ENCODE measurements at regions not wholly inside any gene's neighbourhood (a gene's known extent, or its start where the extent isn't known, plus 50 kb on each side); places are given as distances from the start of the nearest gene placed in this dataset.

DNA sequence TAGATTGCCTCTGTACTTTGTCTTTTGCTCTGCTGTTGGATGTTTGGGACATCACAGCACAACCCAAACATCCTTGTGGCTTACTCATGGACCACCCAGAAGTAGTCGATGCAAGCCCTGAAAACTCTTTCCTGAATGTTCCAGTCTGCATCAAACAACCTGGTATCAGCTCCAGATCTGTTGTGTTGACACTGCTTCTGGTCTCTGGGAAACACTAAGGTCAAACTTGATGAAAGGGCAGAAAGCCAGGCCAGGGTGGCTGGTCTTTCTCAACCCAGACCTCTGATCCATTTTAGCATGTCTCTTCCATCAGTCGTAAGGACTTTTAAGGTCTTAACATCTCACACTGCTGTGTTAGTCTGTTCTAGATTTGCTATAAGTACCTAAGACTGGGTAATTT lies 265.7 kb downstream of the ZNF536 start:
- Mint-ChIP-seq H3K4me3 (no peak overlapping the region), H3K9me3 (peaks cover 30% of the 10 kb centered on the region), H3K27me3 (ENCODE audit: low read depth) (no peaks in the 10 kb centered on the region; the same call in 1 of the 2 replicates), H3K36me3 (peaks cover 10% of the 10 kb centered on the region), H3K4me1 (0 out of 2 replicates have a peak, but pooled peaks cover 4% of the 10 kb centered on the region), H3K27ac (no peak overlapping the region)
- TF ChIP-seq, protein P1, sequence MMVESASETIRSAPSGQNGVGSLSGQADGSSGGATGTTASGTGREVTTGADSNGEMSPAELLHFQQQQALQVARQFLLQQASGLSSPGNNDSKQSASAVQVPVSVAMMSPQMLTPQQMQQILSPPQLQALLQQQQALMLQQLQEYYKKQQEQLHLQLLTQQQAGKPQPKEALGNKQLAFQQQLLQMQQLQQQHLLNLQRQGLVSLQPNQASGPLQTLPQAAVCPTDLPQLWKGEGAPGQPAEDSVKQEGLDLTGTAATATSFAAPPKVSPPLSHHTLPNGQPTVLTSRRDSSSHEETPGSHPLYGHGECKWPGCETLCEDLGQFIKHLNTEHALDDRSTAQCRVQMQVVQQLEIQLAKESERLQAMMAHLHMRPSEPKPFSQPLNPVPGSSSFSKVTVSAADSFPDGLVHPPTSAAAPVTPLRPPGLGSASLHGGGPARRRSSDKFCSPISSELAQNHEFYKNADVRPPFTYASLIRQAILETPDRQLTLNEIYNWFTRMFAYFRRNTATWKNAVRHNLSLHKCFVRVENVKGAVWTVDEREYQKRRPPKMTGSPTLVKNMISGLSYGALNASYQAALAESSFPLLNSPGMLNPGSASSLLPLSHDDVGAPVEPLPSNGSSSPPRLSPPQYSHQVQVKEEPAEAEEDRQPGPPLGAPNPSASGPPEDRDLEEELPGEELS (CRISPR knock-in tag; IDR thresholded peaks at IDR 0.05): no peak
- TF ChIP-seq ZNF416 (CRISPR knock-in tag; IDR thresholded peaks at IDR 0.05) (no peak), GABPB1 (CRISPR knock-in tag; IDR thresholded peaks at IDR 0.05) (no peak)
- CTCF ChIA-PET: no interaction called here
- POLR2A ChIA-PET: no interaction called here
- DNase-seq (ENCODE audit: low spot score): no peak
- no peak for ATAC-seq

DNA sequence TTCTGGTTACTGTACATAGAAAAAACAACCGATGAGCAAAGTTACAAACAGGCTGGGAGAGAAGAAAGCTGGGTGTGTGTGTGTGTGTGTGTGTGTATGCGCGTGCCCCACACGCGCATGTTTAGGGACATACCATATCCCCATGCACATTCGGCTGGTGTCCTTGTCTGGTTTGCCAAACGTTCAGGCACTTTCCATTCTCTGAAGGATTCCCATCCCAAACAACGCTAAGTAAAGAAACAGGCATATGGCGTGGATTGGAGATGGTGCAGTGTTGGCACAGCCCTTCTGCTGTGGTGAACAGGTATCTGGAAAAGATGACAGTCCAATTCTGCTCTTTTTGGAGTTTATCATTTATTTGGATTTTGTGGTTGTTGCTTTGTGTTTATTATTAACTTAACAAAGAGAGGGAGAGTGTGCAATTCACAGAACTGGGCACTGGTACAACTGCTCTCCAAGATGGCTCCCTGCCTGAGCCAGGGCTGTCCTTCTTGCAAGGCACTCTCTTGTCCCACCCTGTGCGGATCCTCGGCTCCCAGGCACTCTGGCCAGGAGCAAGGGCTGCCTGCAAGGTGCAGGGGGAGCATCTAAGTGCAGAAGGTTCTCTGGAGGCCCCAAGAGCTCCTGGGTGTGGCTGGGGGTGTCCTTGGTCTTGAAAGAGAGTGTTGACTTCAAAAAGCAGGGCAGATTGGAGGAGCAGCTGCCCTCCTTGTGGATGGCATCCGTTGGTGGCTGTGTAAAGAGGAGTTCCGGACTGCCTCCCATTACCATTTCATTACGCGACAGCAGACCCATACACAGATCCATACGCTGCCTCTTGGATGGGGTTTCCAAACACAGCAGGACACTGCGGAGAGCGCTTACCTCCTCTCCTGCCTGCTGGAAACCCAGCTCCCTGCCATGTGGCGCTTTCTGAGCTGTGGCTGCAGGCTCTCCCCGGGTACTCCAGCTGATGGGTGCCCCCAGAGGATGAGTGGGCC lies 263.1 kb downstream of the ZNF536 start:
- Mint-ChIP-seq H3K4me3 (no peak overlapping the region), H3K27ac (no peak overlapping the region), H3K4me1 (peaks cover 6% of the 10 kb centered on the region), H3K27me3 (ENCODE audit: low read depth) (no peaks in the 10 kb centered on the region), H3K36me3 (peaks cover 10% of the 10 kb centered on the region), H3K9me3 (peaks cover 25% of the 10 kb centered on the region)
- TF ChIP-seq ZNF416 (CRISPR knock-in tag; IDR thresholded peaks at IDR 0.05) (no peak), JUN (CRISPR knock-in tag; IDR thresholded peaks at IDR 0.05) (no peak), ZNF232 (CRISPR knock-in tag; IDR thresholded peaks at IDR 0.05) (no peak), PRRX2 (CRISPR knock-in tag; IDR thresholded peaks at IDR 0.05) (no peak), RORB (CRISPR knock-in tag; IDR thresholded peaks at IDR 0.05) (no peak)
- TF ChIP-seq, protein P2, sequence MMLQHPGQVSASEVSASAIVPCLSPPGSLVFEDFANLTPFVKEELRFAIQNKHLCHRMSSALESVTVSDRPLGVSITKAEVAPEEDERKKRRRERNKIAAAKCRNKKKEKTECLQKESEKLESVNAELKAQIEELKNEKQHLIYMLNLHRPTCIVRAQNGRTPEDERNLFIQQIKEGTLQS (CRISPR knock-in tag; conservative IDR thresholded peaks at IDR 0.05): no peak
- ChIA-PET CTCF (no interaction called here), POLR2A (interaction anchor here (0.5 kb wide), 1 partner anchor 150 kb away, joined by 3 read pairs; no protein-coding TSS in a partner anchor)
- no peak for ATAC-seq
- no peak for DNase-seq (ENCODE audit: low spot score)

DNA sequence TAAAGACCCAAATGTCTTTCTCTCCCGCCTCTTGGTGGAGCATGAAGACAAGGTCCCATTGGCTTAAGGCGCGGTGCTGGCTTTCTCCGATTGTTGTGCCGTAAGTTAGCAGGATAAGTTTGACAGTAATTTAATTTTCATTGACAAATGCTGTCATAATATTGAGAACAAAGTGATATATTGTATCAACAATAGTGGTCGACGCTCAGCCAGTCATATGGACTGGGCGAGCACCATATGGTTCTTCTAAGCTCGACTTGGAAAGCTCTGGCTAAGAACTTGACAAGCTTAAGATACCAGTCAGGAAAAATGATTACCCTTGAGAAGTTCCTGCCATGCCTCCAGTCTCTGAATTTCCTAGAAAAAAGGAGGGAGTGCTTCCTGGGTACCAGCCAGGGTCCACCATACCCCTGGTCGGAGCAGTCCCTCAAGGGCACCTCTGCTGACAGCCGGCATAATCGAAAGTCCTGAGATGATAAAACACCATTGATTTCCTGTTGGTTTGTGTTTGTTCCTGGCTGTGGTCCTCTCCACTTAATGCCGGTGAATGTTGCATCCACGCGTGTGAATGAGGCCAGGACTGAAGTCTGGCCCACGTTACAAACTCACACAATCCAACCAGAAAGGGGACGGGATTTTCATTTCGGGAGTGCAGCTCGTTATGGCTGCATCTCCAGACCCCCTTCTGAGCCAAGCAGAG lies 262.1 kb downstream of the ZNF536 start:
- CTCF ChIA-PET: interaction anchor here (1.0 kb wide), 1 partner anchor 136 kb away, joined by 3 read pairs; no protein-coding TSS in a partner anchor
- Mint-ChIP-seq H3K27ac (no peak overlapping the region), H3K36me3 (peaks cover 10% of the 10 kb centered on the region), H3K4me3 (no peak overlapping the region), H3K4me1 (peaks cover 6% of the 10 kb centered on the region), H3K9me3 (peaks cover 25% of the 10 kb centered on the region), H3K27me3 (ENCODE audit: low read depth) (no peaks in the 10 kb centered on the region)
- POLR2A ChIA-PET: no interaction called here
- DNase-seq (ENCODE audit: low spot score) (no peak), ATAC-seq (no peak)
- TF ChIP-seq, protein P3, sequence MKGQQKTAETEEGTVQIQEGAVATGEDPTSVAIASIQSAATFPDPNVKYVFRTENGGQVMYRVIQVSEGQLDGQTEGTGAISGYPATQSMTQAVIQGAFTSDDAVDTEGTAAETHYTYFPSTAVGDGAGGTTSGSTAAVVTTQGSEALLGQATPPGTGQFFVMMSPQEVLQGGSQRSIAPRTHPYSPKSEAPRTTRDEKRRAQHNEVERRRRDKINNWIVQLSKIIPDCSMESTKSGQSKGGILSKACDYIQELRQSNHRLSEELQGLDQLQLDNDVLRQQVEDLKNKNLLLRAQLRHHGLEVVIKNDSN (CRISPR knock-in tag; IDR thresholded peaks at IDR 0.05): no peak
- TF ChIP-seq, protein P4, sequence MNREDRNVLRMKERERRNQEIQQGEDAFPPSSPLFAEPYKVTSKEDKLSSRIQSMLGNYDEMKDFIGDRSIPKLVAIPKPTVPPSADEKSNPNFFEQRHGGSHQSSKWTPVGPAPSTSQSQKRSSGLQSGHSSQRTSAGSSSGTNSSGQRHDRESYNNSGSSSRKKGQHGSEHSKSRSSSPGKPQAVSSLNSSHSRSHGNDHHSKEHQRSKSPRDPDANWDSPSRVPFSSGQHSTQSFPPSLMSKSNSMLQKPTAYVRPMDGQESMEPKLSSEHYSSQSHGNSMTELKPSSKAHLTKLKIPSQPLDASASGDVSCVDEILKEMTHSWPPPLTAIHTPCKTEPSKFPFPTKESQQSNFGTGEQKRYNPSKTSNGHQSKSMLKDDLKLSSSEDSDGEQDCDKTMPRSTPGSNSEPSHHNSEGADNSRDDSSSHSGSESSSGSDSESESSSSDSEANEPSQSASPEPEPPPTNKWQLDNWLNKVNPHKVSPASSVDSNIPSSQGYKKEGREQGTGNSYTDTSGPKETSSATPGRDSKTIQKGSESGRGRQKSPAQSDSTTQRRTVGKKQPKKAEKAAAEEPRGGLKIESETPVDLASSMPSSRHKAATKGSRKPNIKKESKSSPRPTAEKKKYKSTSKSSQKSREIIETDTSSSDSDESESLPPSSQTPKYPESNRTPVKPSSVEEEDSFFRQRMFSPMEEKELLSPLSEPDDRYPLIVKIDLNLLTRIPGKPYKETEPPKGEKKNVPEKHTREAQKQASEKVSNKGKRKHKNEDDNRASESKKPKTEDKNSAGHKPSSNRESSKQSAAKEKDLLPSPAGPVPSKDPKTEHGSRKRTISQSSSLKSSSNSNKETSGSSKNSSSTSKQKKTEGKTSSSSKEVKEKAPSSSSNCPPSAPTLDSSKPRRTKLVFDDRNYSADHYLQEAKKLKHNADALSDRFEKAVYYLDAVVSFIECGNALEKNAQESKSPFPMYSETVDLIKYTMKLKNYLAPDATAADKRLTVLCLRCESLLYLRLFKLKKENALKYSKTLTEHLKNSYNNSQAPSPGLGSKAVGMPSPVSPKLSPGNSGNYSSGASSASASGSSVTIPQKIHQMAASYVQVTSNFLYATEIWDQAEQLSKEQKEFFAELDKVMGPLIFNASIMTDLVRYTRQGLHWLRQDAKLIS (CRISPR knock-in tag; IDR thresholded peaks at IDR 0.05; ENCODE audit: borderline replicate concordance): no peak
- TF ChIP-seq, protein P5, sequence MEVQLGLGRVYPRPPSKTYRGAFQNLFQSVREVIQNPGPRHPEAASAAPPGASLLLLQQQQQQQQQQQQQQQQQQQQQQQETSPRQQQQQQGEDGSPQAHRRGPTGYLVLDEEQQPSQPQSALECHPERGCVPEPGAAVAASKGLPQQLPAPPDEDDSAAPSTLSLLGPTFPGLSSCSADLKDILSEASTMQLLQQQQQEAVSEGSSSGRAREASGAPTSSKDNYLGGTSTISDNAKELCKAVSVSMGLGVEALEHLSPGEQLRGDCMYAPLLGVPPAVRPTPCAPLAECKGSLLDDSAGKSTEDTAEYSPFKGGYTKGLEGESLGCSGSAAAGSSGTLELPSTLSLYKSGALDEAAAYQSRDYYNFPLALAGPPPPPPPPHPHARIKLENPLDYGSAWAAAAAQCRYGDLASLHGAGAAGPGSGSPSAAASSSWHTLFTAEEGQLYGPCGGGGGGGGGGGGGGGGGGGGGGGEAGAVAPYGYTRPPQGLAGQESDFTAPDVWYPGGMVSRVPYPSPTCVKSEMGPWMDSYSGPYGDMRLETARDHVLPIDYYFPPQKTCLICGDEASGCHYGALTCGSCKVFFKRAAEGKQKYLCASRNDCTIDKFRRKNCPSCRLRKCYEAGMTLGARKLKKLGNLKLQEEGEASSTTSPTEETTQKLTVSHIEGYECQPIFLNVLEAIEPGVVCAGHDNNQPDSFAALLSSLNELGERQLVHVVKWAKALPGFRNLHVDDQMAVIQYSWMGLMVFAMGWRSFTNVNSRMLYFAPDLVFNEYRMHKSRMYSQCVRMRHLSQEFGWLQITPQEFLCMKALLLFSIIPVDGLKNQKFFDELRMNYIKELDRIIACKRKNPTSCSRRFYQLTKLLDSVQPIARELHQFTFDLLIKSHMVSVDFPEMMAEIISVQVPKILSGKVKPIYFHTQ (CRISPR knock-in tag; IDR thresholded peaks at IDR 0.05): no peak
- TF ChIP-seq, protein P6, sequence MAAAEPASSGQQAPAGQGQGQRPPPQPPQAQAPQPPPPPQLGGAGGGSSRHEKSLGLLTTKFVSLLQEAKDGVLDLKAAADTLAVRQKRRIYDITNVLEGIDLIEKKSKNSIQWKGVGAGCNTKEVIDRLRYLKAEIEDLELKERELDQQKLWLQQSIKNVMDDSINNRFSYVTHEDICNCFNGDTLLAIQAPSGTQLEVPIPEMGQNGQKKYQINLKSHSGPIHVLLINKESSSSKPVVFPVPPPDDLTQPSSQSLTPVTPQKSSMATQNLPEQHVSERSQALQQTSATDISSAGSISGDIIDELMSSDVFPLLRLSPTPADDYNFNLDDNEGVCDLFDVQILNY (CRISPR knock-in tag; IDR thresholded peaks at IDR 0.05): no peak
- TF ChIP-seq JUN (CRISPR knock-in tag; IDR thresholded peaks at IDR 0.05) (no peak), NFYB (CRISPR knock-in tag; conservative IDR thresholded peaks at IDR 0.05; ENCODE audit: low read depth) (no peak), ETV6 (CRISPR knock-in tag; IDR thresholded peaks at IDR 0.05) (no peak), ZNF219 (CRISPR knock-in tag; IDR thresholded peaks at IDR 0.05; ENCODE audit: borderline replicate concordance) (no peak), FOXJ3 (CRISPR knock-in tag; IDR thresholded peaks at IDR 0.05; ENCODE audit: borderline replicate concordance) (no peak)
- TF ChIP-seq, protein P1 (CRISPR knock-in tag; IDR thresholded peaks at IDR 0.05): no peak
